ENCODE measurements at regions not wholly inside any gene's neighbourhood (a gene's known extent, or its start where the extent isn't known, plus 50 kb on each side); places are given as distances from the start of the nearest gene placed in this dataset.

GRCh38 chr17:63140255-63140654 is 174.2 kb downstream of the TANC2 start:
- POLR2A ChIA-PET = interaction anchor here (0.6 kb wide), 1 partner anchor 243 kb away, joined by 3 read pairs; no protein-coding TSS in a partner anchor
- CTCF ChIA-PET = interaction anchor here (0.8 to 3.6 kb wide), 4 partner anchors 10 to 266 kb away, joined by 3 to 16 read pairs (median 8); no protein-coding TSS in a partner anchor

DNA sequence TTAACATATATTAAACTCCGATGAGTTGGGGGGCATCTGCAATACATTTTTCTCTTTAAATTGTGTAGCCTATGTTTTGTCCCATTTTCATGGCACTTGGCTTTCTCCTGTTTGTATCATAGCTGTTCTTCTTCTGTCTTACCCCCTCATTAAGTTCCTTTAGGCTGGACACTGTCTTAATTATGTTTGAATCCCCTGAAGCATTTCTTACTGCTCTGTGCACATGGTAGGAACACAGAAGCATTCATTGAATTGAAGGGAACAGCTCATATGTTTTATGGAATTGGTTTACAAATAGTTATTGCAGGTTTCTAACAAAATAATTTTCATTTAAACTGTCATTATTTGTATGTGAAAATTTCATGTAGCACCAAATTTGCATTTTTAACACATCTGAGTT is 176.8 kb downstream of the TANC2 start:
- H3K4me3 ChIP-seq (ENCODE audit: low read depth in 2 of 2, low read length in 1 of 2) = no peak overlapping the region
- H3K27ac ChIP-seq (ENCODE audit: low read depth in 2 of 2, low read length in 1 of 2) = no peak overlapping the region
- peaks cover 17% of the 10 kb centered on the region for H3F3A ChIP-seq (replicated peaks; ENCODE audit: insufficient read depth)
- TF ChIP-seq POLR2AphosphoS5 (IDR thresholded peaks at IDR 0.05; ENCODE audit: low read depth, low read length) = no peak
- TF ChIP-seq TCF12 (IDR thresholded peaks at IDR 0.05) = no peak
- no peak for TF ChIP-seq FOSL2 (IDR thresholded peaks at IDR 0.05; ENCODE audit: borderline replicate concordance, low read depth)
- no peak for TF ChIP-seq CHD2 (IDR thresholded peaks at IDR 0.05; ENCODE audit: low read length, partially characterized antibody)
- TF ChIP-seq TAF1 (IDR thresholded peaks at IDR 0.05; ENCODE audit: borderline replicate concordance, low read depth, low read length) = no peak
- no peak for TF ChIP-seq RFX5 (IDR thresholded peaks at IDR 0.05; ENCODE audit: low read length)
- TF ChIP-seq, protein P1, sequence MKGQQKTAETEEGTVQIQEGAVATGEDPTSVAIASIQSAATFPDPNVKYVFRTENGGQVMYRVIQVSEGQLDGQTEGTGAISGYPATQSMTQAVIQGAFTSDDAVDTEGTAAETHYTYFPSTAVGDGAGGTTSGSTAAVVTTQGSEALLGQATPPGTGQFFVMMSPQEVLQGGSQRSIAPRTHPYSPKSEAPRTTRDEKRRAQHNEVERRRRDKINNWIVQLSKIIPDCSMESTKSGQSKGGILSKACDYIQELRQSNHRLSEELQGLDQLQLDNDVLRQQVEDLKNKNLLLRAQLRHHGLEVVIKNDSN (IDR thresholded peaks at IDR 0.05; ENCODE audit: borderline replicate concordance, low read depth) = no peak
- no peak for TF ChIP-seq RXRA (IDR thresholded peaks at IDR 0.05; ENCODE audit: borderline replicate concordance, low read depth)
- no peak for TF ChIP-seq NFIC (IDR thresholded peaks at IDR 0.05; ENCODE audit: borderline replicate concordance)
- peaks cover 10 to 36% of the 10 kb centered on the region in 2 experiments for H3K36me3 ChIP-seq (replicated peaks in 1 of 2; ENCODE audit: control insufficient read depth in 1 of 2, insufficient read depth in 2 of 2, low read length in 1 of 2)
- 100% methylated on average over 1 of the region's 1 CpG for WGBS (ENCODE audit: low lambda C conversion rate)
- H3K9ac ChIP-seq = no peak overlapping the region
- H3K4me2 ChIP-seq = no peak overlapping the region
- no peaks in the 10 kb centered on the region for H3K27me3 ChIP-seq (ENCODE audit: insufficient read depth)
- no peaks in the 10 kb centered on the region; a peak in 1 of 4 replicates for H3K4me1 ChIP-seq (ENCODE audit: control insufficient read depth in 1 of 2, insufficient read depth in 2 of 2, low read depth in 1 of 2, low read length in 1 of 2)
- H3K79me2 ChIP-seq (ENCODE audit: insufficient read depth) = peaks cover 74% of the 10 kb centered on the region
- no peak for DNase-seq
- no peaks in the 10 kb centered on the region for H3K9me2 ChIP-seq
- ChIA-PET CTCF (interaction anchor here (1.3 to 1.5 kb wide), 3 partner anchors 11 to 264 kb away, joined by 4 to 5 read pairs (median 5); no protein-coding TSS in a partner anchor), POLR2A (no interaction called here)
- H3K9me3 ChIP-seq = 0 out of 2 replicates have a peak, but pooled peaks cover 13% of the 10 kb centered on the region
- no peaks in the 10 kb centered on the region for H4K20me1 ChIP-seq (ENCODE audit: insufficient read depth)
- H2AFZ ChIP-seq (ENCODE audit: low read depth) = no peak overlapping the region

More at GRCh38 chr17:63140255-63140654, 174.2 kb downstream of the TANC2 start:
- DNase-seq = no peak
- H3K36me3 ChIP-seq (replicated peaks in 1 of 2; ENCODE audit: control insufficient read depth in 1 of 2, insufficient read depth in 2 of 2, low read length in 1 of 2) = peaks cover 2 to 23% of the 10 kb centered on the region in 2 experiments
- no peaks in the 10 kb centered on the region for H4K20me1 ChIP-seq (ENCODE audit: insufficient read depth)
- peak overlapping the region; percentile 5 to 24; a peak in 2 of 4 replicates for H3K27ac ChIP-seq (ENCODE audit: low read depth in 2 of 2, low read length in 1 of 2)
- peaks cover 0 to 2% of the 10 kb centered on the region in 2 experiments; a peak in 2 of 4 replicates for H3K4me1 ChIP-seq (ENCODE audit: control insufficient read depth in 1 of 2, insufficient read depth in 2 of 2, low read depth in 1 of 2, low read length in 1 of 2)
- no peaks in the 10 kb centered on the region for H3K27me3 ChIP-seq (ENCODE audit: insufficient read depth)
- H2AFZ ChIP-seq (ENCODE audit: low read depth) = no peak overlapping the region
- peaks cover 31% of the 10 kb centered on the region for H3F3A ChIP-seq (replicated peaks; ENCODE audit: insufficient read depth)
- no peak overlapping the region for H3K4me3 ChIP-seq (ENCODE audit: low read depth in 2 of 2, low read length in 1 of 2)
- no peak overlapping the region for H3K9ac ChIP-seq
- 0 out of 2 replicates have a peak, but pooled peaks cover 9% of the 10 kb centered on the region for H3K9me3 ChIP-seq
- peak; percentile 33; the same call in 1 of the 2 replicates for TF ChIP-seq NFIC (IDR thresholded peaks at IDR 0.05; ENCODE audit: borderline replicate concordance)
- TF ChIP-seq NRF1 (IDR thresholded peaks at IDR 0.05; ENCODE audit: low read depth, low read length) = no peak
- peak; percentile 17 for TF ChIP-seq CHD2 (IDR thresholded peaks at IDR 0.05; ENCODE audit: low read length, partially characterized antibody)
- WGBS (ENCODE audit: low lambda C conversion rate) = 48% methylated on average over 1 of the region's 1 CpG
- H3K4me2 ChIP-seq = 0 out of 2 replicates have a peak overlapping the region, but pooled peaks have one; percentile 12
- no peaks in the 10 kb centered on the region for H3K9me2 ChIP-seq
- H3K79me2 ChIP-seq (ENCODE audit: insufficient read depth) = peaks cover 53% of the 10 kb centered on the region

GRCh38 chr17:63150490-63150889 is 184.5 kb downstream of the TANC2 start:
- Histone ChIP-seq H3K27ac (ENCODE audit: low read depth in 2 of 2, low read length in 1 of 2) (peak overlapping the region; percentile 95), H3F3A (replicated peaks; ENCODE audit: insufficient read depth) (peaks cover 23% of the 10 kb centered on the region), H3K4me1 (ENCODE audit: control insufficient read depth in 1 of 2, insufficient read depth in 2 of 2, low read depth in 1 of 2, low read length in 1 of 2) (peaks cover 43 to 64% of the 10 kb centered on the region in 2 experiments), H3K4me3 (ENCODE audit: low read depth in 2 of 2, low read length in 1 of 2) (no peak overlapping the region), H3K79me2 (ENCODE audit: insufficient read depth) (peaks cover 82% of the 10 kb centered on the region), H3K36me3 (replicated peaks in 1 of 2; ENCODE audit: control insufficient read depth in 1 of 2, insufficient read depth in 2 of 2, low read length in 1 of 2) (peaks cover 11 to 18% of the 10 kb centered on the region in 2 experiments), H3K4me2 (peak overlapping the region; percentile 80), H3K9me3 (0 out of 2 replicates have a peak, but pooled peaks cover 2% of the 10 kb centered on the region), H2AFZ (ENCODE audit: low read depth) (no peak overlapping the region), H4K20me1 (ENCODE audit: insufficient read depth) (no peaks in the 10 kb centered on the region), H3K9me2 (no peaks in the 10 kb centered on the region), H3K9ac (peak overlapping the region; percentile 57; the same call in 1 of the 2 replicates), H3K27me3 (ENCODE audit: insufficient read depth) (no peaks in the 10 kb centered on the region)
- 70% methylated on average over 1 of the region's 1 CpG for WGBS (ENCODE audit: low lambda C conversion rate)
- 0 out of 2 replicates have a peak, but pooled peaks have one; percentile 3 for TF ChIP-seq MEF2A (IDR thresholded peaks at IDR 0.05; ENCODE audit: borderline replicate concordance, low read depth)
- no peak for TF ChIP-seq YY1 (IDR thresholded peaks at IDR 0.05; ENCODE audit: low read depth)
- TF ChIP-seq TCF12 (IDR thresholded peaks at IDR 0.05) = no peak
- TF ChIP-seq TAF1 (IDR thresholded peaks at IDR 0.05; ENCODE audit: borderline replicate concordance, low read depth, low read length) = no peak
- TF ChIP-seq JUND (IDR thresholded peaks at IDR 0.05) = no peak
- TF ChIP-seq CHD2 (IDR thresholded peaks at IDR 0.05; ENCODE audit: low read length, partially characterized antibody) = no peak
- TF ChIP-seq ELF1 (IDR thresholded peaks at IDR 0.05) = no peak
- DNase-seq = no peak
- POLR2A ChIA-PET = no interaction called here
- CTCF ChIA-PET = interaction anchor here (0.9 to 2.1 kb wide), 8 partner anchors 11 to 257 kb away, joined by 3 to 10 read pairs (median 6); no protein-coding TSS in a partner anchor
